22Rv1 (cell line): ENCODE measurements at regions not wholly inside any gene's neighbourhood (a gene's known extent, or its start where the extent isn't known, plus 50 kb on each side); places are given as distances from the start of the nearest gene placed in this dataset.

Experiments
- CTCF ChIP-seq: fragments of 450-650 bp; IDR thresholded peaks from 2 replicates; pipeline ENCODE4 v1.5.1; 2017; ENCODE audit warnings: mild to moderate bottlenecking
- ZFX ChIP-seq: fragments of 450-650 bp; IDR thresholded peaks from 2 replicates; pipeline ENCODE4 v1.6.1; 2017; ENCODE audit warnings: antibody characterized with exemption, borderline replicate concordance

GRCh38 chr13:55761986-55762385, 1378.7 kb upstream of the PRR20A start:
- TF ChIP-seq CTCF = no peak
- TF ChIP-seq ZFX = no peak
